Muscle of arm (tissue), 1 donor: ENCODE measurements at regions not wholly inside any gene's neighbourhood (a gene's known extent, or its start where the extent isn't known, plus 50 kb on each side); places are given as distances from the start of the nearest gene placed in this dataset.
"Not testable (repeated sequence)": the region's sequence is repeated elsewhere in the genome, so short reads cannot be mapped to it uniquely, and the experiment has no call there.

Experiments used
- DNase-seq: peaks from one replicate; pipeline ENCODE4 v3.0.0-alpha.2; 2013

- DNase-seq = not testable (repeated sequence)
Measured at GRCh38 chr4:55696424-55696823, 60.3 kb upstream of the NMU start.

- no peak for DNase-seq
Measured at GRCh38 chr4:55706541-55706940, 70.4 kb upstream of the NMU start.

- DNase-seq = no peak
Measured at GRCh38 chr4:55707507-55707906, 71.4 kb upstream of the NMU start.

- not testable (repeated sequence) for DNase-seq
Measured at GRCh38 chr4:55707991-55708390, 71.9 kb upstream of the NMU start.

GRCh38 chr4:55712835-55713234 is 76.7 kb upstream of the NMU start:
- DNase-seq = not testable (repeated sequence)

- no peak for DNase-seq
Measured at GRCh38 chr4:55721651-55722050, 85.6 kb upstream of the NMU start.

- no peak for DNase-seq
Measured at GRCh38 chr4:55722132-55722531, 86.0 kb upstream of the NMU start.

- DNase-seq = no peak
Measured at GRCh38 chr4:55723403-55723802, 87.3 kb upstream of the NMU start.

GRCh38 chr4:55725057-55725456 is 89.0 kb upstream of the NMU start:
- no peak for DNase-seq

- no peak for DNase-seq
Measured at GRCh38 chr4:55727746-55728145, 91.6 kb upstream of the NMU start.

- DNase-seq = no peak
Measured at GRCh38 chr4:55729351-55730279, 90.0 kb upstream of the EXOC1L start.

- DNase-seq = no peak
Measured at GRCh38 chr4:55730280-55730931, 89.2 kb upstream of the EXOC1L start.

- DNase-seq = no peak
Measured at GRCh38 chr4:55731959-55732358, 87.6 kb upstream of the EXOC1L start.

- no peak for DNase-seq
Measured at GRCh38 chr4:55732864-55733263, 86.7 kb upstream of the EXOC1L start.

GRCh38 chr4:55733932-55734331 is 85.7 kb upstream of the EXOC1L start:
- DNase-seq = peak; percentile 7

- DNase-seq = no peak
Measured at GRCh38 chr4:55736605-55737183, 82.9 kb upstream of the EXOC1L start.

- DNase-seq = no peak
Measured at GRCh38 chr4:55742655-55743202, 76.9 kb upstream of the EXOC1L start.

- DNase-seq = no peak
Measured at GRCh38 chr4:55744369-55744768, 75.2 kb upstream of the EXOC1L start.

- DNase-seq = no peak
Measured at GRCh38 chr4:55745014-55745413, 74.6 kb upstream of the EXOC1L start.

GRCh38 chr4:55747793-55748192 is 71.8 kb upstream of the EXOC1L start:
- DNase-seq = no peak

GRCh38 chr4:55749666-55750065 is 69.9 kb upstream of the EXOC1L start:
- DNase-seq = no peak

- no peak for DNase-seq
Measured at GRCh38 chr4:55752810-55753209, 66.8 kb upstream of the EXOC1L start.

GRCh38 chr4:55753856-55754255 is 65.7 kb upstream of the EXOC1L start:
- DNase-seq = no peak
